ENCODE measurements at regions not wholly inside any gene's neighbourhood (a gene's known extent, or its start where the extent isn't known, plus 50 kb on each side); places are given as distances from the start of the nearest gene placed in this dataset.

GRCh38 chr10:47179291-47179647, 120.7 kb upstream of the GDF10 start:
- TF ChIP-seq, protein P1, sequence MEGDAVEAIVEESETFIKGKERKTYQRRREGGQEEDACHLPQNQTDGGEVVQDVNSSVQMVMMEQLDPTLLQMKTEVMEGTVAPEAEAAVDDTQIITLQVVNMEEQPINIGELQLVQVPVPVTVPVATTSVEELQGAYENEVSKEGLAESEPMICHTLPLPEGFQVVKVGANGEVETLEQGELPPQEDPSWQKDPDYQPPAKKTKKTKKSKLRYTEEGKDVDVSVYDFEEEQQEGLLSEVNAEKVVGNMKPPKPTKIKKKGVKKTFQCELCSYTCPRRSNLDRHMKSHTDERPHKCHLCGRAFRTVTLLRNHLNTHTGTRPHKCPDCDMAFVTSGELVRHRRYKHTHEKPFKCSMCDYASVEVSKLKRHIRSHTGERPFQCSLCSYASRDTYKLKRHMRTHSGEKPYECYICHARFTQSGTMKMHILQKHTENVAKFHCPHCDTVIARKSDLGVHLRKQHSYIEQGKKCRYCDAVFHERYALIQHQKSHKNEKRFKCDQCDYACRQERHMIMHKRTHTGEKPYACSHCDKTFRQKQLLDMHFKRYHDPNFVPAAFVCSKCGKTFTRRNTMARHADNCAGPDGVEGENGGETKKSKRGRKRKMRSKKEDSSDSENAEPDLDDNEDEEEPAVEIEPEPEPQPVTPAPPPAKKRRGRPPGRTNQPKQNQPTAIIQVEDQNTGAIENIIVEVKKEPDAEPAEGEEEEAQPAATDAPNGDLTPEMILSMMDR (IDR thresholded peaks at IDR 0.05): no peak
- TF ChIP-seq POLR2A (IDR thresholded peaks at IDR 0.05): no peak

All from prostate gland (tissue), 2 donors.